ENCODE measurements at regions not wholly inside any gene's neighbourhood (a gene's known extent, or its start where the extent isn't known, plus 50 kb on each side); places are given as distances from the start of the nearest gene placed in this dataset.

GRCh38 chr6:104563306-104563705, 296.4 kb downstream of the HACE1 start:
- WGBS (ENCODE audit: insufficient coverage) = 100% methylated on average over 1 of the region's 3 CpGs
- no peak overlapping the region for H3K4me3 ChIP-seq (ENCODE audit: control insufficient read depth in 1 of 7, extremely low read depth in 1 of 7, insufficient read depth in 4 of 7, low read depth in 2 of 7, low read length in 6 of 7)
- no peaks in the 10 kb centered on the region for H3K36me3 ChIP-seq (ENCODE audit: control insufficient read depth in 4 of 4, insufficient read depth in 4 of 4, low read length in 3 of 4)
- no peaks in the 10 kb centered on the region for H3K27me3 ChIP-seq (replicated peaks in 2 of 5; ENCODE audit: control insufficient read depth in 4 of 5, insufficient read depth in 5 of 5, low read length in 4 of 5)
- H3K9me3 ChIP-seq (ENCODE audit: control extremely low read depth in 1 of 5, control insufficient read depth in 4 of 5, insufficient read depth in 2 of 5, low read depth in 1 of 5, low read length in 4 of 5) = no peaks in the 10 kb centered on the region
- H3K27ac ChIP-seq (ENCODE audit: insufficient read depth in 1 of 2, low read depth in 1 of 2, low read length in 2 of 2, poor library complexity in 1 of 2, severe bottlenecking in 2 of 2) = no peak overlapping the region
- POLR2A ChIA-PET = no interaction called here
- no peak for DNase-seq
- peaks cover 0 to 3% (median 0%) of the 10 kb centered on the region in 4 experiments for H3K4me1 ChIP-seq (ENCODE audit: control extremely low read depth in 1 of 4, control insufficient read depth in 4 of 4, insufficient read depth in 4 of 4, low read length in 3 of 4)
- CTCF ChIA-PET = no interaction called here

GRCh38 chr6:104559435-104560202, 300.1 kb downstream of the HACE1 start:
- no peak for DNase-seq
- Histone ChIP-seq H3K4me1 (ENCODE audit: control extremely low read depth in 1 of 4, control insufficient read depth in 4 of 4, insufficient read depth in 4 of 4, low read length in 3 of 4) (no peaks in the 10 kb centered on the region), H3K9me3 (ENCODE audit: control extremely low read depth in 1 of 5, control insufficient read depth in 4 of 5, insufficient read depth in 2 of 5, low read depth in 1 of 5, low read length in 4 of 5) (no peaks in the 10 kb centered on the region), H3K36me3 (ENCODE audit: control insufficient read depth in 4 of 4, insufficient read depth in 4 of 4, low read length in 3 of 4) (no peaks in the 10 kb centered on the region), H3K27me3 (replicated peaks in 2 of 5; ENCODE audit: control insufficient read depth in 4 of 5, insufficient read depth in 5 of 5, low read length in 4 of 5) (no peaks in the 10 kb centered on the region), H3K4me3 (ENCODE audit: control insufficient read depth in 1 of 7, extremely low read depth in 1 of 7, insufficient read depth in 4 of 7, low read depth in 2 of 7, low read length in 6 of 7) (no peak overlapping the region), H3K27ac (ENCODE audit: insufficient read depth in 1 of 2, low read depth in 1 of 2, low read length in 2 of 2, poor library complexity in 1 of 2, severe bottlenecking in 2 of 2) (no peak overlapping the region)
- 100% methylated on average over 2 of the region's 3 CpGs for WGBS (ENCODE audit: insufficient coverage)
- ChIA-PET POLR2A (no interaction called here), CTCF (interaction anchor here (0.7 kb wide), 1 partner anchor 36 kb away, joined by 4 read pairs; no protein-coding TSS in a partner anchor)

- H3K27ac ChIP-seq (ENCODE audit: insufficient read depth in 1 of 2, low read depth in 1 of 2, low read length in 2 of 2, poor library complexity in 1 of 2, severe bottlenecking in 2 of 2) = no peak overlapping the region
- H3K36me3 ChIP-seq (ENCODE audit: control insufficient read depth in 4 of 4, insufficient read depth in 4 of 4, low read length in 3 of 4) = no peaks in the 10 kb centered on the region
- H3K9me3 ChIP-seq (ENCODE audit: control extremely low read depth in 1 of 5, control insufficient read depth in 4 of 5, insufficient read depth in 2 of 5, low read depth in 1 of 5, low read length in 4 of 5) = no peaks in the 10 kb centered on the region
- no peak for DNase-seq
- no peak overlapping the region for H3K4me3 ChIP-seq (ENCODE audit: control insufficient read depth in 1 of 7, extremely low read depth in 1 of 7, insufficient read depth in 4 of 7, low read depth in 2 of 7, low read length in 6 of 7)
- WGBS (ENCODE audit: insufficient coverage) = no CpG with 5 or more reads among the region's 3 CpGs
- POLR2A ChIA-PET = no interaction called here
- H3K4me1 ChIP-seq (ENCODE audit: control extremely low read depth in 1 of 4, control insufficient read depth in 4 of 4, insufficient read depth in 4 of 4, low read length in 3 of 4) = no peaks in the 10 kb centered on the region
- H3K27me3 ChIP-seq (replicated peaks in 2 of 5; ENCODE audit: control insufficient read depth in 4 of 5, insufficient read depth in 5 of 5, low read length in 4 of 5) = no peaks in the 10 kb centered on the region
- CTCF ChIA-PET = no interaction called here
These were observed 301.0 kb downstream of the HACE1 start for GRCh38 chr6:104558746-104559145.

GRCh38 chr6:104548297-104548696, 311.4 kb downstream of the HACE1 start:
- CTCF ChIA-PET = no interaction called here

GRCh38 chr6:104541411-104541810, 318.3 kb downstream of the HACE1 start:
- Histone ChIP-seq H3K36me3 (ENCODE audit: control insufficient read depth in 4 of 4, insufficient read depth in 4 of 4, low read length in 3 of 4) (no peaks in the 10 kb centered on the region), H3K27me3 (replicated peaks in 2 of 5; ENCODE audit: control insufficient read depth in 4 of 5, insufficient read depth in 5 of 5, low read length in 4 of 5) (no peaks in the 10 kb centered on the region), H3K9me3 (ENCODE audit: control extremely low read depth in 1 of 5, control insufficient read depth in 4 of 5, insufficient read depth in 2 of 5, low read depth in 1 of 5, low read length in 4 of 5) (no peaks in the 10 kb centered on the region), H3K27ac (ENCODE audit: insufficient read depth in 1 of 2, low read depth in 1 of 2, low read length in 2 of 2, poor library complexity in 1 of 2, severe bottlenecking in 2 of 2) (no peak overlapping the region), H3K4me3 (ENCODE audit: control insufficient read depth in 1 of 7, extremely low read depth in 1 of 7, insufficient read depth in 4 of 7, low read depth in 2 of 7, low read length in 6 of 7) (no peak overlapping the region), H3K4me1 (ENCODE audit: control extremely low read depth in 1 of 4, control insufficient read depth in 4 of 4, insufficient read depth in 4 of 4, low read length in 3 of 4) (peaks cover 0 to 9% (median 0%) of the 10 kb centered on the region in 4 experiments)
- WGBS (ENCODE audit: insufficient coverage) = 0% methylated on average over 1 of the region's 1 CpG
- peak in 2 of 3 donors; percentile 18 to 27 for DNase-seq
- ChIA-PET CTCF (interaction anchor here (1.2 kb wide), 1 partner anchor 14 kb away, joined by 3 read pairs; no protein-coding TSS in a partner anchor), POLR2A (no interaction called here)

More at GRCh38 chr6:104548297-104548696, 311.4 kb downstream of the HACE1 start:
- Histone ChIP-seq H3K9me3 (ENCODE audit: control extremely low read depth in 1 of 5, control insufficient read depth in 4 of 5, insufficient read depth in 2 of 5, low read depth in 1 of 5, low read length in 4 of 5) (no peaks in the 10 kb centered on the region), H3K4me1 (ENCODE audit: control extremely low read depth in 1 of 4, control insufficient read depth in 4 of 4, insufficient read depth in 4 of 4, low read length in 3 of 4) (no peaks in the 10 kb centered on the region), H3K27me3 (replicated peaks in 2 of 5; ENCODE audit: control insufficient read depth in 4 of 5, insufficient read depth in 5 of 5, low read length in 4 of 5) (no peaks in the 10 kb centered on the region), H3K27ac (ENCODE audit: insufficient read depth in 1 of 2, low read depth in 1 of 2, low read length in 2 of 2, poor library complexity in 1 of 2, severe bottlenecking in 2 of 2) (no peak overlapping the region), H3K4me3 (ENCODE audit: control insufficient read depth in 1 of 7, extremely low read depth in 1 of 7, insufficient read depth in 4 of 7, low read depth in 2 of 7, low read length in 6 of 7) (no peak overlapping the region), H3K36me3 (ENCODE audit: control insufficient read depth in 4 of 4, insufficient read depth in 4 of 4, low read length in 3 of 4) (no peaks in the 10 kb centered on the region)
- peak in 1 of 3 donors; percentile 2 for DNase-seq
- POLR2A ChIA-PET = no interaction called here
- WGBS (ENCODE audit: insufficient coverage) = 86% methylated on average over 3 of the region's 4 CpGs

GRCh38 chr6:104540743-104541142, 319.0 kb downstream of the HACE1 start:
- Histone ChIP-seq H3K4me3 (ENCODE audit: control insufficient read depth in 1 of 7, extremely low read depth in 1 of 7, insufficient read depth in 4 of 7, low read depth in 2 of 7, low read length in 6 of 7) (no peak overlapping the region), H3K27ac (ENCODE audit: insufficient read depth in 1 of 2, low read depth in 1 of 2, low read length in 2 of 2, poor library complexity in 1 of 2, severe bottlenecking in 2 of 2) (no peak overlapping the region), H3K9me3 (ENCODE audit: control extremely low read depth in 1 of 5, control insufficient read depth in 4 of 5, insufficient read depth in 2 of 5, low read depth in 1 of 5, low read length in 4 of 5) (no peaks in the 10 kb centered on the region), H3K4me1 (ENCODE audit: control extremely low read depth in 1 of 4, control insufficient read depth in 4 of 4, insufficient read depth in 4 of 4, low read length in 3 of 4) (peaks cover 0 to 9% (median 0%) of the 10 kb centered on the region in 4 experiments), H3K36me3 (ENCODE audit: control insufficient read depth in 4 of 4, insufficient read depth in 4 of 4, low read length in 3 of 4) (no peaks in the 10 kb centered on the region), H3K27me3 (replicated peaks in 2 of 5; ENCODE audit: control insufficient read depth in 4 of 5, insufficient read depth in 5 of 5, low read length in 4 of 5) (no peaks in the 10 kb centered on the region)
- no peak for DNase-seq
- CTCF ChIA-PET = interaction anchor here (1.2 kb wide), 1 partner anchor 13 kb away, joined by 3 read pairs; no protein-coding TSS in a partner anchor
- POLR2A ChIA-PET = no interaction called here

GRCh38 chr6:104539173-104539572, 320.5 kb downstream of the HACE1 start:
- no peak overlapping the region for H3K4me3 ChIP-seq (ENCODE audit: control insufficient read depth in 1 of 7, extremely low read depth in 1 of 7, insufficient read depth in 4 of 7, low read depth in 2 of 7, low read length in 6 of 7)
- POLR2A ChIA-PET = no interaction called here
- CTCF ChIA-PET = interaction anchor here (1.0 to 1.2 kb wide), 2 partner anchors 12 to 13 kb away, joined by 3 to 4 read pairs; no protein-coding TSS in a partner anchor
- DNase-seq = no peak
- H3K27me3 ChIP-seq (replicated peaks in 2 of 5; ENCODE audit: control insufficient read depth in 4 of 5, insufficient read depth in 5 of 5, low read length in 4 of 5) = no peaks in the 10 kb centered on the region
- no peak overlapping the region for H3K27ac ChIP-seq (ENCODE audit: insufficient read depth in 1 of 2, low read depth in 1 of 2, low read length in 2 of 2, poor library complexity in 1 of 2, severe bottlenecking in 2 of 2)
- H3K9me3 ChIP-seq (ENCODE audit: control extremely low read depth in 1 of 5, control insufficient read depth in 4 of 5, insufficient read depth in 2 of 5, low read depth in 1 of 5, low read length in 4 of 5) = no peaks in the 10 kb centered on the region
- H3K4me1 ChIP-seq (ENCODE audit: control extremely low read depth in 1 of 4, control insufficient read depth in 4 of 4, insufficient read depth in 4 of 4, low read length in 3 of 4) = peaks cover 0 to 9% (median 0%) of the 10 kb centered on the region in 4 experiments
- H3K36me3 ChIP-seq (ENCODE audit: control insufficient read depth in 4 of 4, insufficient read depth in 4 of 4, low read length in 3 of 4) = no peaks in the 10 kb centered on the region
